ENCODE measurements at regions not wholly inside any gene's neighbourhood (a gene's known extent, or its start where the extent isn't known, plus 50 kb on each side); places are given as distances from the start of the nearest gene placed in this dataset.

DNA sequence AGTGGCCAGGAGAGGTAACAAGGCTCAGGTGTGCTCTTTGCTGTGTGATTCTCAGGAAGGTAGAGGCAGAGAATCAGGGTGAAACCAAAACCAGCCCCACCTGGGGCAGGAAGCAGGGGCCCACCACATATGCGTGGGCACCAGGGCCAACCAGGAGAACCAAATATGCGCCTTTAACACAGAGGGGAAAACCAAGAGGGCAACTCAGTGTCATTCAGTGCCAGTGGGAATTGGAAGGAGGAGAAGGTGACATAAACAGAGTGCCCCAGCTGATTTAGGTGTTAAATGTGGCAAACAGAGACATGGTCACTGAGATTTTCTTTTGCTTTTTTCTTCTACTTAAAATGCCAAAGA is 106.8 kb upstream of the MAMLD1 start:
- no peak overlapping the region for H3K4me3 ChIP-seq
- TF ChIP-seq CTCF (IDR thresholded peaks at IDR 0.05 in 8 of 11, conservative IDR thresholded peaks at IDR 0.05 in 3 of 11) (no peak), POLR2A (IDR thresholded peaks at IDR 0.05) (no peak), POLR2AphosphoS5 (IDR thresholded peaks at IDR 0.05) (no peak)
- H3K36me3 ChIP-seq = no peaks in the 10 kb centered on the region
- no peak overlapping the region for H3K27ac ChIP-seq
- no peaks in the 10 kb centered on the region for H3K27me3 ChIP-seq (replicated peaks in 1 of 7)
- no peak for DNase-seq
- no peaks in the 10 kb centered on the region for H3K9me3 ChIP-seq
- intact Hi-C loops (cut with DNase I; ENCODE audit: low total_unique reads) = no loop called here
- H3K4me1 ChIP-seq = no peaks in the 10 kb centered on the region
- WGBS, 5 donors = 58 to 88% (median 73%) methylated on average over 2 of the region's 2 CpGs

- no peak overlapping the region for H3K4me3 ChIP-seq
- intact Hi-C loops (cut with DNase I; ENCODE audit: low total_unique reads) = no loop called here
- H3K27ac ChIP-seq = no peak overlapping the region
- no peak for TF ChIP-seq CTCF (IDR thresholded peaks at IDR 0.05 in 8 of 11, conservative IDR thresholded peaks at IDR 0.05 in 3 of 11)
- no peak for TF ChIP-seq POLR2A (IDR thresholded peaks at IDR 0.05)
- TF ChIP-seq POLR2AphosphoS5 (IDR thresholded peaks at IDR 0.05) = no peak
- WGBS, 5 donors = 33 to 88% (median 67%) methylated on average over 1 of the region's 1 CpG
- H3K36me3 ChIP-seq = no peaks in the 10 kb centered on the region
- H3K9me3 ChIP-seq = no peaks in the 10 kb centered on the region
- no peaks in the 10 kb centered on the region for H3K27me3 ChIP-seq (replicated peaks in 1 of 7)
- DNase-seq = no peak
- H3K4me1 ChIP-seq = no peaks in the 10 kb centered on the region
Measured at GRCh38 chrX:150257353-150258175, 105.6 kb upstream of the MAMLD1 start.

DNA sequence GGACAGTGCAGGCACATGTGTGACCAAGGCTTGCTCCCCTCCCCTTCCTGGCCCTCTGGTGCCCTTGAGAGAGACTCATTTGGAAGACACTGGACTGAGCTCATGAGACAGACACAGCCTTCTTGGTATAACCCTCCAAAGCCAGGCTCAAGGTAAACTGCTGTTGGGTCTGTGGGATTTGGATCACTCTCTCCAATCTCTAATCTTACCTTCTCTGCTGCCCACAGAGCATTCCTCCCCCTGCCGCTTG is 105.0 kb upstream of the MAMLD1 start:
- H3K4me3 ChIP-seq = no peak overlapping the region
- H3K36me3 ChIP-seq = no peaks in the 10 kb centered on the region
- no peaks in the 10 kb centered on the region for H3K9me3 ChIP-seq
- 84 to 100% (median 92%) methylated on average over 1 of the region's 1 CpG for WGBS, 5 donors
- H3K27ac ChIP-seq = no peak overlapping the region
- H3K4me1 ChIP-seq = no peaks in the 10 kb centered on the region
- DNase-seq = no peak
- intact Hi-C loops (cut with DNase I; ENCODE audit: low total_unique reads) = no loop called here
- TF ChIP-seq CTCF (IDR thresholded peaks at IDR 0.05 in 8 of 11, conservative IDR thresholded peaks at IDR 0.05 in 3 of 11) (no peak), POLR2A (IDR thresholded peaks at IDR 0.05) (no peak), POLR2AphosphoS5 (IDR thresholded peaks at IDR 0.05) (no peak)
- H3K27me3 ChIP-seq (replicated peaks in 1 of 7) = no peaks in the 10 kb centered on the region

DNA sequence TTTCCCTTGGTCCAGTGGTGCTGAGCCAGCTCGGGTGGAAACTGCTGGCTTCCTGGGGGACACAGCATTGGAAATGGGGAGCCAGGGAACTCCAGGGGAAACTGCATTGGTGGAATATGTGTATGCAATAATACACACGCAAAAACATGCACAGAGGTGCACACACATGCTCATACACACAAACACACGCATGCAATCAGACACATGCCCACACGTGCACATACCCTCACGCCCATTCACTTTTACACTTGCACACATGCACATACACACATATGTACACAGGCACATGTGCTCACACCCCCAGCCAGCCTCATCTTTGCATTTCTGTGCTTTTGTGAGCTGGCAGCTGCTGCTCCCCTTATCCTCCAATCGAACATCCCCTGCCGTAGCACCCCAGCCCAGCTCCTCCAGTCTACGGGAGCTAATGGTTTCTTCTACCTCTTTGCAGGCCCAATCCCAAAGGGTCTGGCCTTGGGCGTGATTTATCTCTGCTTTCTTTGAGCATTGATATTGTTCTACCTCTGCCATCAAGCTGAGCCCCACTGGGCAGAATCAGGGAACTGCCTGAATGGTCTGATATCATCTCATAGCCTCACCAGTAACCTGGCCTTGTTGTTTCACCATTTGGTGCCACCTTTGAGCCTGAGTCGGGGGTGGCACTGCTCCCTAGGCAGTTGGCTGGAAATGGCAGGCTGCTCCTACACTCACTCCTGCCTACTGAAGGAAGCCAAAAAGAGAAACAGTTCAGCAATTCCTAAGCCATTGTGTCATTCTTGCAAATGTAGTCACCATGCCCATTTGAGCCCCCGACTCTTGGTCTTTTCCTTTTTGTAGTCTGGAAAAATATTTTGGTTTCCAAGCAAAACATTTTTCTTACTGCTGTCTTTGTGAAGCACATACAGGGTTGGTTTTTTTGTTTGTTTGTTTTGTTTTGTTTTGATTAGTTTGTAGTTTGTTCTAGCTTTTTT is 104.4 kb upstream of the MAMLD1 start:
- TF ChIP-seq POLR2AphosphoS5 (IDR thresholded peaks at IDR 0.05) = no peak
- TF ChIP-seq CTCF (IDR thresholded peaks at IDR 0.05 in 8 of 11, conservative IDR thresholded peaks at IDR 0.05 in 3 of 11) = no peak
- no peak for TF ChIP-seq POLR2A (IDR thresholded peaks at IDR 0.05)
- H3K27me3 ChIP-seq (replicated peaks in 1 of 7) = no peaks in the 10 kb centered on the region
- intact Hi-C loops (cut with DNase I; ENCODE audit: low total_unique reads) = no loop called here
- no peaks in the 10 kb centered on the region for H3K36me3 ChIP-seq
- H3K27ac ChIP-seq = no peak overlapping the region
- 77 to 96% (median 92%) methylated on average over 9 to 11 of the region's 11 CpGs for WGBS, 5 donors
- DNase-seq = no peak
- no peaks in the 10 kb centered on the region for H3K4me1 ChIP-seq
- H3K9me3 ChIP-seq = no peaks in the 10 kb centered on the region
- H3K4me3 ChIP-seq = no peak overlapping the region

Measured in spleen (tissue), 11 donors.